Breast epithelium (tissue), 3 donors: ENCODE measurements at regions not wholly inside any gene's neighbourhood (a gene's known extent, or its start where the extent isn't known, plus 50 kb on each side); places are given as distances from the start of the nearest gene placed in this dataset.

ENCODE experiments used
- POLR2A ChIP-seq: fragments of 450-650 bp; IDR thresholded peaks from one replicate; pipeline ENCODE4 v1.6.1; 2016; ENCODE audit warnings: antibody characterized with exemption, mild to moderate bottlenecking, moderate library complexity
- POLR2AphosphoS5 ChIP-seq, 3 donors: sonication (generic); formaldehyde crosslinking; IDR thresholded peaks; one replicate each; pipeline ENCODE4 v1.6.1; 2017; ENCODE audit warnings: antibody characterized with exemption in 3 of 3
- TF ChIP-seq, protein P1 (sequence below), 3 donors: fragments of 450-650 bp; IDR thresholded peaks; one replicate each; pipeline ENCODE4 v1.5.1; 2016 to 2017; ENCODE audit warnings: antibody characterized with exemption in 3 of 3, mild to moderate bottlenecking in 3 of 3, moderate library complexity in 3 of 3

DNA sequence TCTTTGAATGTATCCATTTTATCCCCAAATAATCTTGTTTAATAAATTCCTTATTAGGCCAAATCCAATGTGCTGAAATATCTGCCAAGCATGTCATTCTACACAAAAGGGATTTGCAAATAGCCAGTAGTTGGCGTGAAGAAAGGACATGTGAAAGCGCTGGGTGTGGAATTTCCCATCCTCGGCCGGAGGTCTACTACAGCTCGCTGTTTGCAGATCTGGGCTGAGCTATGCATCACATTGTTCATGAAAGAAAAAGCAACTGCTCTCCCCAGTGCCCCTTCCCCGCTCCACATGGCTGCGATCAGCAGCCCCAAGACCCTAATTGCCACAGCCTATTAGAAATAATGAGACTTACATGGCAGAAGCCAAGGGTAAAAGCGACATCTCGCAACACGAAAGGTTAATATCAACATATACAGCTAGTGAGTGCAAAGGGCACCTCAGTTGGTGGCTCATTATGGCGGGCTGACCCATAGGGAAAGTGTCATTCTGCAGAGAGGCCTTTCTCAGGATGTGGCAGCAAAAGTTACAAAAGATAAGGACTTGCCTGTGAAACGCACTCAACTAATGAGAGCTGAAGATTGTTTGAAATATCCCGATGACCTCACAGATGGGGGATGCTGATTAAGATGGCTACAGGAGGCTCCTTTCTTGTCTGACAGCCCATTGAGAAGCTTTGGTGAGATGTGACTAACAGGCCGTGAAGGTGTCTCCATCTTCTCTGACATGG lies 126.9 kb upstream of the CYP1B1 start:
- TF ChIP-seq POLR2A (no peak), POLR2AphosphoS5 (IDR thresholded peaks at IDR 0.05) (no peak)
- TF ChIP-seq, protein P1, sequence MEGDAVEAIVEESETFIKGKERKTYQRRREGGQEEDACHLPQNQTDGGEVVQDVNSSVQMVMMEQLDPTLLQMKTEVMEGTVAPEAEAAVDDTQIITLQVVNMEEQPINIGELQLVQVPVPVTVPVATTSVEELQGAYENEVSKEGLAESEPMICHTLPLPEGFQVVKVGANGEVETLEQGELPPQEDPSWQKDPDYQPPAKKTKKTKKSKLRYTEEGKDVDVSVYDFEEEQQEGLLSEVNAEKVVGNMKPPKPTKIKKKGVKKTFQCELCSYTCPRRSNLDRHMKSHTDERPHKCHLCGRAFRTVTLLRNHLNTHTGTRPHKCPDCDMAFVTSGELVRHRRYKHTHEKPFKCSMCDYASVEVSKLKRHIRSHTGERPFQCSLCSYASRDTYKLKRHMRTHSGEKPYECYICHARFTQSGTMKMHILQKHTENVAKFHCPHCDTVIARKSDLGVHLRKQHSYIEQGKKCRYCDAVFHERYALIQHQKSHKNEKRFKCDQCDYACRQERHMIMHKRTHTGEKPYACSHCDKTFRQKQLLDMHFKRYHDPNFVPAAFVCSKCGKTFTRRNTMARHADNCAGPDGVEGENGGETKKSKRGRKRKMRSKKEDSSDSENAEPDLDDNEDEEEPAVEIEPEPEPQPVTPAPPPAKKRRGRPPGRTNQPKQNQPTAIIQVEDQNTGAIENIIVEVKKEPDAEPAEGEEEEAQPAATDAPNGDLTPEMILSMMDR (IDR thresholded peaks at IDR 0.05): no peak
